GM11168 (cell line): ENCODE measurements at regions not wholly inside any gene's neighbourhood (a gene's known extent, or its start where the extent isn't known, plus 50 kb on each side); places are given as distances from the start of the nearest gene placed in this dataset.
"Not testable (repeated sequence)": the region's sequence is repeated elsewhere in the genome, so short reads cannot be mapped to it uniquely, and the experiment has no call there.

Experiments used
- in situ Hi-C: fragments of 300-500 bp; cut with MboI; formaldehyde crosslinking; loops from one replicate; pipeline ENCODE4 v1.12.0; 2022; ENCODE audit warnings: low sequenced_read_pairs; ENCODE audit not compliant: unreplicated experiment

GRCh38 chr1:196160066-196160795, 448.0 kb downstream of the KCNT2 start:
- in situ Hi-C loops = loop anchor here (25.0 kb wide), 1 partner anchor 502 kb away; the partner anchor contains the start of gene CFH

- in situ Hi-C loops = loop anchor here (25.0 kb wide), 1 partner anchor 507 kb away; the partner anchor contains the start of gene CFH
Measured at GRCh38 chr1:196155586-196155985, 452.7 kb downstream of the KCNT2 start.

GRCh38 chr1:196152975-196153374, 455.3 kb downstream of the KCNT2 start:
- in situ Hi-C loops = loop anchor here (25.0 kb wide), 1 partner anchor 509 kb away; the partner anchor contains the start of gene CFH

- in situ Hi-C loops = loop anchor here (25.0 kb wide), 1 partner anchor 510 kb away; the partner anchor contains the start of gene CFH
Measured at GRCh38 chr1:196152086-196152485, 456.2 kb downstream of the KCNT2 start.

GRCh38 chr1:196148367-196148970, 459.8 kb downstream of the KCNT2 start:
- in situ Hi-C loops = loop anchor here (25.0 kb wide), 1 partner anchor 164 kb away; no protein-coding TSS in a partner anchor

GRCh38 chr1:196147530-196147929, 460.7 kb downstream of the KCNT2 start:
- in situ Hi-C loops = loop anchor here (25.0 kb wide), 1 partner anchor 165 kb away; no protein-coding TSS in a partner anchor

- in situ Hi-C loops = loop anchor here (25.0 kb wide), 1 partner anchor 167 kb away; no protein-coding TSS in a partner anchor
Measured at GRCh38 chr1:196145151-196145550, 463.1 kb downstream of the KCNT2 start.

- in situ Hi-C loops = loop anchor here (25.0 kb wide), 1 partner anchor 168 kb away; no protein-coding TSS in a partner anchor
Measured at GRCh38 chr1:196144588-196144987, 463.7 kb downstream of the KCNT2 start.

- in situ Hi-C loops = loop anchor here (25.0 kb wide), 1 partner anchor 169 kb away; no protein-coding TSS in a partner anchor
Measured at GRCh38 chr1:196143602-196144342, 464.5 kb downstream of the KCNT2 start.

GRCh38 chr1:196142111-196142640, 466.1 kb downstream of the KCNT2 start:
- in situ Hi-C loops = loop anchor here (25.0 kb wide), 1 partner anchor 170 kb away; no protein-coding TSS in a partner anchor

- in situ Hi-C loops = loop anchor here (25.0 kb wide), 1 partner anchor 176 kb away; no protein-coding TSS in a partner anchor
Measured at GRCh38 chr1:196136396-196136795, 471.8 kb downstream of the KCNT2 start.

GRCh38 chr1:196131691-196132090, 476.5 kb downstream of the KCNT2 start:
- in situ Hi-C loops = loop anchor here (25.0 kb wide), 1 partner anchor 181 kb away; no protein-coding TSS in a partner anchor

GRCh38 chr1:196128835-196129234, 479.4 kb downstream of the KCNT2 start:
- in situ Hi-C loops = loop anchor here (25.0 kb wide), 1 partner anchor 183 kb away; no protein-coding TSS in a partner anchor

- in situ Hi-C loops = no loop called here
Measured at GRCh38 chr1:196121181-196121580, 487.1 kb downstream of the KCNT2 start.

- in situ Hi-C loops = no loop called here
Measured at GRCh38 chr1:196115646-196116045, 492.6 kb downstream of the KCNT2 start.

GRCh38 chr1:196114193-196114592, 494.0 kb downstream of the KCNT2 start:
- in situ Hi-C loops = no loop called here

GRCh38 chr1:196108990-196109389, 499.2 kb downstream of the KCNT2 start:
- in situ Hi-C loops = not testable (repeated sequence)

GRCh38 chr1:196105901-196106300, 502.3 kb downstream of the KCNT2 start:
- in situ Hi-C loops = no loop called here

GRCh38 chr1:196102826-196103225, 505.4 kb downstream of the KCNT2 start:
- in situ Hi-C loops = no loop called here

GRCh38 chr1:196098000-196098399, 510.2 kb downstream of the KCNT2 start:
- in situ Hi-C loops = no loop called here
